ENCODE measurements at regions not wholly inside any gene's neighbourhood (a gene's known extent, or its start where the extent isn't known, plus 50 kb on each side); places are given as distances from the start of the nearest gene placed in this dataset.
"Not testable (repeated sequence)": the region's sequence is repeated elsewhere in the genome, so short reads cannot be mapped to it uniquely, and the experiment has no call there.

DNA sequence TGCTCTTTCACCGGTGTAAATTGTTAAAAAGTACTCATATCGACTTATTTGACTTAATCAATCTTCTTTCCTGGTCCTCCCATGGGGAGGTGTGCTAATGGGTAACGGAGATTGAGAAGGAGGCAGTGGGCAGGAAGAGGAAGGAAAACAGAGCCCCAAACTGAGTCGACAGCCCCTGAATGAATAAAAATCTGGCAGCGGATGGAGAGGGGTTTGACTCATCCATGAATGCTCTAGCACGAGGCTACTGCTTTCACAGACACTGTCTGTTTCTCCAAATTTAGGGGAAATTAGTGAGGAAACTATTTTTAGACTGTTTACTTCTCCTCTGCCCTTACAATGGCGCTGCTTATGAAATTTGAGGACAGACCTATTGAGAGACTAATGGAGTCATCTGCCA, 142.2 kb upstream of the ATXN1 start:
- no peak overlapping the region for H3K27ac ChIP-seq (ENCODE audit: low read depth, low read length)
- H3K36me3 ChIP-seq (ENCODE audit: control insufficient read depth, insufficient read depth, low read length), result no peaks in the 10 kb centered on the region
- no peak overlapping the region for H3K9ac ChIP-seq (ENCODE audit: low read length)
- H3K4me3 ChIP-seq (ENCODE audit: low read length), result no peak overlapping the region
- H3K27me3 ChIP-seq (ENCODE audit: control insufficient read depth, insufficient read depth, low read length), result no peaks in the 10 kb centered on the region
- H3K4me1 ChIP-seq (ENCODE audit: control insufficient read depth, insufficient read depth, low read length), result no peaks in the 10 kb centered on the region

DNA sequence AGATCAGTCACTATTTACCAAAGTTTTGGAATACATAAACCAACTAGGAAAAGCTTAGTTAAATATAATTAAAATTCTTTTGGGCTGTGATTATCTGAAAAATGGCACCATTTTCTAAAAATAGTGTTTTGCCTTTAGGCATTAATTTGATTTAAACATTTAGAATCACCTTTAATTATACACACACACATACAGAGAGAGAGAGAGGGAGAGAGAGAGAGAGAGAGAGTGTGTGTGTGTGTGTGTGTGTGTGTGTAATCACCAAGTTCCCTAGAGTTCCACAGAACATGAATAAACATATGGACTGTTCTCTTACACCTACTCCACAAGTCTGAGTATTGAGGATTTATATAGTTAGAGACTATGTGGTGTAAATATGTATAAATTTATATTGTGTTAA, 141.2 kb upstream of the ATXN1 start:
- no peaks in the 10 kb centered on the region for H3K36me3 ChIP-seq (ENCODE audit: control insufficient read depth, insufficient read depth, low read length)
- no peaks in the 10 kb centered on the region for H3K27me3 ChIP-seq (ENCODE audit: control insufficient read depth, insufficient read depth, low read length)
- H3K4me1 ChIP-seq (ENCODE audit: control insufficient read depth, insufficient read depth, low read length), result no peaks in the 10 kb centered on the region
- no peak overlapping the region for H3K4me3 ChIP-seq (ENCODE audit: low read length)
- H3K9ac ChIP-seq (ENCODE audit: low read length), result no peak overlapping the region
- no peak overlapping the region for H3K27ac ChIP-seq (ENCODE audit: low read depth, low read length)

GRCh38 chr6:16901782-16902181, 140.5 kb upstream of the ATXN1 start:
- Histone ChIP-seq H3K27me3 (ENCODE audit: control insufficient read depth, insufficient read depth, low read length) (no peaks in the 10 kb centered on the region), H3K36me3 (ENCODE audit: control insufficient read depth, insufficient read depth, low read length) (no peaks in the 10 kb centered on the region), H3K27ac (ENCODE audit: low read depth, low read length) (no peak overlapping the region), H3K9ac (ENCODE audit: low read length) (no peak overlapping the region), H3K4me3 (ENCODE audit: low read length) (no peak overlapping the region), H3K4me1 (ENCODE audit: control insufficient read depth, insufficient read depth, low read length) (no peaks in the 10 kb centered on the region)

DNA sequence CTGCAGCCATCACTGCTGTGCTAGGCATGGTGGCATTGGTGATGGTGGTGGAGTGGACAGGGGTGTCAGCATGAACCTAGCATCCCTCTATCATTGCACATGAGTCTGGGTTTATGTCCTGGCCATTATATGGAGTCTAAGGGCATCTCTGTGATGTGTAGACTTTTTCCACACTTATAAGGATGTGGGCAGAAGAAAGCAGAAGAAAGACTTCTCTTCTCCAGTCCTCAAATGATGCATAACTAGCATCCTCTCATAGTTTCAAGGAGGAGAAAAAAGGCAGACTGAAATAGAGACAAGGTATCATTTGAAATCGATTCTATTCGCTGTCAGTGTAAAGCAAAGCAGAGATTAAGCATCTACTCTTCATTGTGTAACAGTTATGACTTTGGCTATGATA, 140.0 kb upstream of the ATXN1 start:
- no peak overlapping the region for H3K9ac ChIP-seq (ENCODE audit: low read length)
- no peak overlapping the region for H3K27ac ChIP-seq (ENCODE audit: low read depth, low read length)
- no peaks in the 10 kb centered on the region for H3K4me1 ChIP-seq (ENCODE audit: control insufficient read depth, insufficient read depth, low read length)
- no peaks in the 10 kb centered on the region for H3K27me3 ChIP-seq (ENCODE audit: control insufficient read depth, insufficient read depth, low read length)
- H3K36me3 ChIP-seq (ENCODE audit: control insufficient read depth, insufficient read depth, low read length), result no peaks in the 10 kb centered on the region
- no peak overlapping the region for H3K4me3 ChIP-seq (ENCODE audit: low read length)

DNA sequence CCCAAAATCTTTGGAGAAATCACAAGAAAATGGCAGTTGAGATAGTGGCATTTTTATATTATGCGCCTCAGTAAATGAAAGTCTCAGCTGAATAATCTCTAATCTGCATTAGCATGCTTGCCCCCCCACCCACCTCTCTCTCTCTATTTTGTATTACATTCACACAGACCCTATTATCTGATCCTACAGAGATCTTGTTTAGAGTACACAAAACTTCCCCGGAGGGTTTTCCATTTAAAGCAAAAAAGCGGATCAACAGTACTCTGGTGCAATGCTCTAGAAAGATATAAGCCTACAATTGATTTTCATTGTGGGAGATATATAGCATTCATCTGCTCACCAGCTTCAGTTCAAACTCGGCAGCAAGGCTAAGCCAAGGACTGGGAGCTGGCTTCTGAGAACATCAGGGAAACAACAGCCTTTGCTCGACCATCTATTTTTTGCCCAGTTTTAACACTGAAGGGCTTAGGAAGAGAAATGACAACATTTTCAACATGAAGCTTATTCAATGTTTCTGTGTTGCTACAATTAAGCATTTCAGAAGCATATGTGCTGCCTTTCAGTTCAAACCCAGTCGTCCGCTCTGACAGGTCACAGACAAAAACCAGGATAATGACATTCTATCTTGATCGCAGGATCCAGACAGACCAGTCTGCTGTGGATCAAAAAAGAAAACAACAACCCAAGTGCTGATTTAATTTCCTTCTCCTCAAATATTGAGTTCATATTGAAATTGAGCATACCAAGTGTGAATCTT, 137.6 kb upstream of the ATXN1 start:
- Histone ChIP-seq H3K36me3 (ENCODE audit: control insufficient read depth, insufficient read depth, low read length) (no peaks in the 10 kb centered on the region), H3K4me1 (ENCODE audit: control insufficient read depth, insufficient read depth, low read length) (no peaks in the 10 kb centered on the region), H3K9ac (ENCODE audit: low read length) (no peak overlapping the region), H3K27me3 (ENCODE audit: control insufficient read depth, insufficient read depth, low read length) (no peaks in the 10 kb centered on the region), H3K27ac (ENCODE audit: low read depth, low read length) (no peak overlapping the region), H3K4me3 (ENCODE audit: low read length) (no peak overlapping the region)

GRCh38 chr6:16897669-16898068, 136.4 kb upstream of the ATXN1 start:
- H3K4me3 ChIP-seq (ENCODE audit: low read length), result no peak overlapping the region
- H3K27ac ChIP-seq (ENCODE audit: low read depth, low read length), result no peak overlapping the region
- no peaks in the 10 kb centered on the region for H3K4me1 ChIP-seq (ENCODE audit: control insufficient read depth, insufficient read depth, low read length)
- H3K27me3 ChIP-seq (ENCODE audit: control insufficient read depth, insufficient read depth, low read length), result no peaks in the 10 kb centered on the region
- H3K36me3 ChIP-seq (ENCODE audit: control insufficient read depth, insufficient read depth, low read length), result no peaks in the 10 kb centered on the region
- H3K9ac ChIP-seq (ENCODE audit: low read length), result no peak overlapping the region

- Histone ChIP-seq H3K36me3 (ENCODE audit: control insufficient read depth, insufficient read depth, low read length) (no peaks in the 10 kb centered on the region), H3K4me3 (ENCODE audit: low read length) (no peak overlapping the region)
These were observed 133.0 kb upstream of the ATXN1 start for GRCh38 chr6:16894301-16894700.

GRCh38 chr6:16891110-16891509, 129.8 kb upstream of the ATXN1 start:
- not testable (repeated sequence) for H3K4me1 ChIP-seq (ENCODE audit: control insufficient read depth, insufficient read depth, low read length); H3K36me3 ChIP-seq (ENCODE audit: control insufficient read depth, insufficient read depth, low read length); H3K27me3 ChIP-seq (ENCODE audit: control insufficient read depth, insufficient read depth, low read length); H3K27ac ChIP-seq (ENCODE audit: low read depth, low read length); H3K9ac ChIP-seq (ENCODE audit: low read length); H3K4me3 ChIP-seq (ENCODE audit: low read length)

More at GRCh38 chr6:16894301-16894700, 133.0 kb upstream of the ATXN1 start:
- Histone ChIP-seq H3K9ac (ENCODE audit: low read length) (no peak overlapping the region), H3K27me3 (ENCODE audit: control insufficient read depth, insufficient read depth, low read length) (no peaks in the 10 kb centered on the region), H3K27ac (ENCODE audit: low read depth, low read length) (no peak overlapping the region), H3K4me1 (ENCODE audit: control insufficient read depth, insufficient read depth, low read length) (no peaks in the 10 kb centered on the region)

DNA sequence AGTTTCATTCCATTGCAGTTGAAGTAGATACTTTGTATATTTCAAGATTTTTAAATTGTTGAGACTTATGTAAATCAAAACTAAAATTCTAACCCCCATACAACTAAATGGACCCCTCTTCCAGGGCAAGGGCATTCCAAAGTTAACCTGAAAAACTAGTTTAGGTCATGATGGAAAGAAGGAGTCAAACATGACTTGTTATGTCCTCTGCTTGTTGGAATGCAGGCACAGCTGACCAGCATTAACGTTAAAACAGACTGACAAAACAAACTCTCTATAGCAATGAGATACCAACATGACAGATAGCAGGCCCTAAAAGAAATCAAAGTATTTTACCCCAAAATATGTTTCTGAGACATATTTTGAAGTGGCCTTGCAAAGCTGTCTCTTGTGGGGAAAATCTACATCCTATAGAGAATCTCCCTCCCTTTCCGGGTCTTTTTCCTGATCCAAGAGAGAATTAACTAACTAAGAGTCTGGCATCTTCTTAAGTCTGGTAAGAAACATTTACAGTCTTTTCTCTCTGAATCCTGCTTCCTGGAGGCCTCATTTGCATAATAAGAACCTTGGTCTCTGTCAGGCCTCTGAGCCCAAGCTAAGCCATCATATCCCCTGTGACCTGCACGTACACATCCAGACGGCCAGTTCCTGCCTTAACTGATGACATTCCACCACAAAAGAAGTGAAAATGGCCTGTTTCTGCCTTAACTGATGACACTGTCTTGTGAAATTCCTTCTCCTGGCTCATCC, 124.3 kb upstream of the ATXN1 start:
- Histone ChIP-seq H3K9ac (ENCODE audit: low read length) (no peak overlapping the region), H3K27me3 (ENCODE audit: control insufficient read depth, insufficient read depth, low read length) (no peaks in the 10 kb centered on the region), H3K36me3 (ENCODE audit: control insufficient read depth, insufficient read depth, low read length) (no peaks in the 10 kb centered on the region), H3K27ac (ENCODE audit: low read depth, low read length) (no peak overlapping the region), H3K4me1 (ENCODE audit: control insufficient read depth, insufficient read depth, low read length) (no peaks in the 10 kb centered on the region), H3K4me3 (ENCODE audit: low read length) (no peak overlapping the region)

DNA sequence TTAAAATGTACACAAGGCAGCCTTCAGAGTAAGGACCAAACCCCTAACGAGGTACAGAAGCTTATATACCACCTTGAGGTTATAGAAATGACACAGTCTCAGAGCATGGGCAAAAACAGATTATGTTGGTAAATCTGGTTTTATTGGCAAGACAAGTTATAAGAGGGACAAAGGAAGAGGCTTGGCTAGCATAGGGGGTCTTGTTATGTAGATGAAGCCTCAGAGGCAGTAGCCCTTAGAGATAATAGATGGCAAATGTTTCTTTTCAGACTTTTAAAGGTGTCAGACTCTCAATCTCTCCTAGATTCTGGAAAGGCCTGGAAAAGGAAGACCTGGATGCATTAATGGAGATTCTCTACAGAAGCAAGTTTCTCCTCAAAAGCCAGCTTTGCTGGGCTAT, 123.3 kb upstream of the ATXN1 start:
- no peak overlapping the region for H3K9ac ChIP-seq (ENCODE audit: low read length)
- no peaks in the 10 kb centered on the region for H3K36me3 ChIP-seq (ENCODE audit: control insufficient read depth, insufficient read depth, low read length)
- H3K4me1 ChIP-seq (ENCODE audit: control insufficient read depth, insufficient read depth, low read length), result no peaks in the 10 kb centered on the region
- H3K4me3 ChIP-seq (ENCODE audit: low read length), result no peak overlapping the region
- H3K27me3 ChIP-seq (ENCODE audit: control insufficient read depth, insufficient read depth, low read length), result no peaks in the 10 kb centered on the region
- H3K27ac ChIP-seq (ENCODE audit: low read depth, low read length), result no peak overlapping the region

- H3K4me1 ChIP-seq (ENCODE audit: control insufficient read depth, insufficient read depth, low read length), result no peaks in the 10 kb centered on the region
- H3K27me3 ChIP-seq (ENCODE audit: control insufficient read depth, insufficient read depth, low read length), result no peaks in the 10 kb centered on the region
- H3K27ac ChIP-seq (ENCODE audit: low read depth, low read length), result no peak overlapping the region
- no peaks in the 10 kb centered on the region for H3K36me3 ChIP-seq (ENCODE audit: control insufficient read depth, insufficient read depth, low read length)
- no peak overlapping the region for H3K4me3 ChIP-seq (ENCODE audit: low read length)
- no peak overlapping the region for H3K9ac ChIP-seq (ENCODE audit: low read length)
These were observed 122.2 kb upstream of the ATXN1 start for GRCh38 chr6:16883414-16883813.

DNA sequence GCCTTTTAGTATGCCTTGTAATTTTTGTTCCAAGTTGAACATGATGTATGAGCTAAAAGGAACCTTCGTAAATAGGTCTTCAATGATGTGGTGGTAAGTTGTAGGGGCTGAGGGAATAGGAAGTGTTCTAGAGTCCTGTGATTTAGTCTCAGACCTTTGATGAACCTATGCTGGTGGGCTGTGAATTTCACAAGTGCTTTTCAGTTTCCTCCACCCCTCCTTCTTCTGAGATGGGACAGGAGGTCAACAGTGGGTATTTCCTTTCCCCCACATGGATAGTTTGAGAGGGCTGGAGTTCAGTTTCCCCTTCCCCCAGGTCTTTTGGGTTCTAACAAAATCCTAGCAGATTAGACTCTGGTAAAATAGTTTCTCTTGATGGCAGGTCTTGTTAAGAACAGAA, 121.0 kb upstream of the ATXN1 start:
- Histone ChIP-seq H3K9ac (ENCODE audit: low read length) (no peak overlapping the region), H3K4me3 (ENCODE audit: low read length) (no peak overlapping the region), H3K4me1 (ENCODE audit: control insufficient read depth, insufficient read depth, low read length) (no peaks in the 10 kb centered on the region), H3K27me3 (ENCODE audit: control insufficient read depth, insufficient read depth, low read length) (no peaks in the 10 kb centered on the region), H3K36me3 (ENCODE audit: control insufficient read depth, insufficient read depth, low read length) (no peaks in the 10 kb centered on the region), H3K27ac (ENCODE audit: low read depth, low read length) (no peak overlapping the region)

DNA sequence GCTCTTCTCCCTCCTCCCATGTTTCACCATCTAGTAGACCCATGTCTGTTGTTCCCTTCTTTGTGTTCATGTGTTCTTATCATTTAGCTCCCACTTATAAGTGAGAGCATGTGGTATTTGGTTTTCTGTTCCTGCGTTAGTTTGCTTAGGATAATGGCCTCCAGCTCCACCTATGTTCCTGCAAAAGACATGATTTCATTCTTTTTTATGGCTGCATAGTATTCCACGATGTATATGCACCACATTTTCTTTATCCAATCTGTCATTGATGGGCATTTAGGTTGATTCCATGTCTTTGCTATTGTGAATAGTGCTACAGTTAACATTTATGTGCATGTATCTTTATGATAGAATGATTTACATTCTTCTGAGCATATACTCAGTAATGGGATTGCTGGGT, 115.6 kb upstream of the ATXN1 start:
- not testable (repeated sequence) for H3K27ac ChIP-seq (ENCODE audit: low read depth, low read length); H3K36me3 ChIP-seq (ENCODE audit: control insufficient read depth, insufficient read depth, low read length); H3K27me3 ChIP-seq (ENCODE audit: control insufficient read depth, insufficient read depth, low read length); H3K9ac ChIP-seq (ENCODE audit: low read length); H3K4me1 ChIP-seq (ENCODE audit: control insufficient read depth, insufficient read depth, low read length); H3K4me3 ChIP-seq (ENCODE audit: low read length)
